HG02798 (cell line): ENCODE measurements at regions not wholly inside any gene's neighbourhood (a gene's known extent, or its start where the extent isn't known, plus 50 kb on each side); places are given as distances from the start of the nearest gene placed in this dataset.

Experiments used
- ATAC-seq: cut with Tn5 transposase; IDR thresholded peaks from one replicate; pipeline ENCODE4 v1.9.1; 2021; ENCODE audit warnings: mild to moderate bottlenecking; ENCODE audit not compliant: unreplicated experiment, poor library complexity

- ATAC-seq, result no peak
Observed at GRCh38 chr2:41695198-41696113, 352.4 kb upstream of the PKDCC start.

GRCh38 chr2:41697389-41697788 lies 350.4 kb upstream of the PKDCC start:
- no peak for ATAC-seq

DNA sequence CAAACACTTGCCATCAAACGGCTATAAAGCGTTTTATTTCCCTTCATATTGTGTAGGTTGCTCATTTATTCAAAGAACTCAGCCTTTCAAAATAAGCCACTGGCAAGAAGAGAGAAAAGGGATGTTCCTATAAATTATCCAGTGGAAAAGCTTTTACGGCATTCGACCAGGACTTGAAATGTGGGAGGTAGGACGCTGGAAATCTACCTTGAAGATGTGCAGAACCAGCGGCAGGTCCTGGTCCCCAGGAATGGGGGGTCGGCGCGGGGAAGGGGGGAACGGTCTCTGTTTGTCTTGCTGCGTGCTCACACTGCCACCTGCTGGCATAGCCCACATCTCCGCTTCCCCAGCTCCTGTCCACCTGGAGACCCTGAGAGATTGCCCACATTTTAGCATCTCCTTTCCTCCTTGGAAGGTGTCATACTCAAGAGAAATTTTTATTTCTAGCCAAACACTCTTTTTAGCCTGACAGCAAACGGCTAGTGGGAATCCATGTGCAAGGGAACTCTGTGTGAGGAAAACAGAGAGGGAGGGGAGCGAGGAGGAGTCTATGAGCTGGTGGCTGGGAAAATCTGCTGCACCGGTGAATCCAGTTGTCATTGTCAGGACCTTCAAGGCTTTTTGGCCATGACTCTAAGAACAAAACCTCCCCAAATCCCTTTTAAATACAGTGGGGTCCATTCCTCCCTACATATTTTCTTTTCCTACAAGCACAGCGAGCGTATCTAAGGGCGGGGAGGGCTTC lies 349.0 kb upstream of the PKDCC start:
- peak; percentile 46 for ATAC-seq

DNA sequence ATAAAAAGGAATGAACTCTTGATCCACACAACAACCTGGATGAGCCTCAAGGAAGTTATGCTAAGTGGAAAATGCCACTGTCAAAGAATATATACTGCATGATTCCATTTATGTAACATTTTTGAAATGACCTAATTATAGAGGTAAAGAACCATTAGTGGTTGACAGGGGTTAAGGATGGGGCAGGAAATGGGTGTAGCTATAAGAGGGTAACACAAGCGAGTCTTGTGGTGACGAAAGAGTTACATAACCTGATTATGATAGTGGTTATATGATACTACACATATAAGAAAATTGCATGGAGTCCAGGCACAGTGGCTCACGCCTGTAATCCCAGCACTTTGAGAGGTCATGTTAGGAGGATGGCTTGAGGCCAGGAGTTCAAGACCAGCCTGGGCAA lies 346.6 kb upstream of the PKDCC start:
- ATAC-seq, result no peak

DNA sequence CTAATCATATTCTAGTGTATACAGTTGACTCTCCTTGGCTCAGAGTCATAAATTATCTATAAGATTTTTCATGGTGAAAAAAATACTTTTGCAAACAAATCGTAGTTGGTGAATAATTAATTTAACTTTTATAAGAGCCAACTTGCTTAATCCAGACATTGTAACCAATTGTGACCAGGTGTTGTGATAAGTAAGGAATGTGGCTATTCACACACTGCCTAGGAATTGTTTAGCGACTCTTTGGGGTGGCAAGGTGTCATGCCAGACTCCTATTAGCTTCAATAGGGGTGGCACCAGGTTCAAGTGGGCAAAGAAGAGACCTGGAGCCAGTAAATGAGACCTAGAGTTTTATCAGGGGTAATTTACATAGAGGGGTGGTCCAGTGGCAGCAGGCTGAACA lies 344.7 kb upstream of the PKDCC start:
- no peak for ATAC-seq

DNA sequence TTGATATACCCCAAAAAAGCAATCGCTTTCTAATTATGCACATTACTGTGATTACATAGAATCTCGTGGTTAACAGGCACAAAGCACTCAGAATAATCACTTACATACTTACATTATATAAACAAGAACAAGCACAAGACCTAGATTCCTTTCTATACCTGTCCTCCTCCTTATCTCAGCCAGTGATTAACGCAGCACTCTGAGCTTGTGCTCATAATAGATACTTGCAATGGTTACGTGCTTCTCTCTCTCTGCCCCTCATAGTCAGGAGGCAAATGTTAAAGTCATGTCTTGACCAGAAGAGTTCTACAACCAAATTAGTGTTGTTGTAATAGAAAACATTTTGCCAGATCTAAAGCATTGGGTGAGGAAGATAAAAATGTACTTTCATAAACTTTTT lies 342.2 kb upstream of the PKDCC start:
- no peak for ATAC-seq

DNA sequence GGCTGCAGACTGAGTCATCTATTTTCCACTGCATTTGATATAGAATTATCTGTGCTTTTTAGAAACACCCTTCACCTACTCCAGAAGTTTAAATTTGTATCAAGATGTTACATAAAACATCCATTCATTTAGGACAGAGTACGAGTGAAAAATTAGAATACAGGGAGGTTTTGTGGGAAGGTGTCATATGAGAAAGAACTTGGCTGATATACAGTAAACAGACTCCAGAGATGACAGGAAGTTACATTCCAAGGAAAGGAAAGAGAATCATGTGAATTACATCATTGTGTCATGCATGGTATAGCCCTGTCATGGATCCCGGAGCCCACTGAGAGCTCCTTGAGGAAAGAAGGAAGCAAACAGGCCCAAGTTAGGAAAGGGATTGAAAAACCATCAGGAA lies 341.5 kb upstream of the PKDCC start:
- ATAC-seq, result no peak

GRCh38 chr2:41707790-41708451 lies 339.9 kb upstream of the PKDCC start:
- no peak for ATAC-seq

DNA sequence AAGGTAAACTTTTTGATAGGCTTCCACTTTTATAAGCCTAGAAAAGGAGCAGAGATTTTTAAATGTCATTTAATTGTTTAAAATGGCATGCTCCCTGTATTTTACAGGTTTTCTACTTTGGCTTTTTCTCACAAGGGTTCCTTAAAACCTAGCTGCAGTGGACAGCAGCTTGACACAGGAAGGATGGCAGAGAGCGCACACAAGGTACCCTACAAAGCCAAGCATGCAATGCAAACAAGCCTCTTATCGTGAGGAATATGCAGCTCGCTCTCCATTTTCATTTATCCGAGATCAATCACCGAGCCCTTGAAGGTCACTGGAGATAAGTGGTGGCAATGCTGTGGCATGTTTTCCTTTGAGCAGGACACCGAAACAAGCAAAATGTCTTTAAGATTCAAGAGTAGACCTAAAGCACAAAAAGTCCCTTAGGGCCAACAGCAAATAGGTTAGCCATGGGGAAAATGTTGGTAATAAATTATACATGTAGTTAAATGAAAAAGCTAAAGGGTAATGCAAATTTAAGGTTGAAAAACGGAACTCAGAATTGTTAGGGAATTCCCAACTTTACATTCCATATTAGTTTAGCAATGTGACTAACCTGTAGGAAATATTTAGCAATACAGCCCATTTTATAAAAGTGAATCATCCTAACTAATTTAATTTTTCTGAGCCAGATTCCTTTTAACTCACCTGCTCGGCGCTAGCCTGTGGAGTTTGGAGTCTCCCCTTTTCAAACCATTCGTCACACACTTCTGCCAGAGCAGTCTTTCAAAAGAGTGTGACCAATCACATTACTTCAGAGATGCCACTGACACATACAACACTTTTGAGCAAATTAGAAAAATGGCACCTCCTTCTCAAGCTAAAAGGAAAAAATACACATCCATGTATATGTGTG lies 337.9 kb upstream of the PKDCC start:
- peak; percentile 43 for ATAC-seq

DNA sequence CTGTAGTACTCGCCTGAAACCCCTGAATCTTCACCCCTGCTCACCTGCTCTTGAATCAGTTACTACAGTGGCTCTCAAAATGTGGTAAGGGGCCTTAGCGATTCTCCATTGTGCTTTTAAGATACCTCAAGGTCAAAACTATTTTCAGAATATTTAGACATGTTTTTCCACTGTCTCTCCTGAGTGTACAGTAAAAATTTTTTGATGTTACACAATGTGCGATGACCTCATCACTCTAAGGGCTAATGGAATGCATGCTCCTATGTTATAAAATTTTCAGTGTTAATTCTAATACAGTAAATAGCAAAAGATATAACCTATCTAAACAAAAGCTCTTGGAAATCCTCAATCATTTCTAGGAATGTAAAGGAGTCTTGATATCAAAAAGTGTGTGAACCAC lies 336.9 kb upstream of the PKDCC start:
- ATAC-seq, result no peak

- ATAC-seq, result no peak
Observed at GRCh38 chr2:41711736-41712135, 336.1 kb upstream of the PKDCC start.

- ATAC-seq, result no peak
Observed at GRCh38 chr2:41716497-41716896, 331.3 kb upstream of the PKDCC start.

- peak; percentile 31 for ATAC-seq
Observed at GRCh38 chr2:41717839-41718238, 330.0 kb upstream of the PKDCC start.

DNA sequence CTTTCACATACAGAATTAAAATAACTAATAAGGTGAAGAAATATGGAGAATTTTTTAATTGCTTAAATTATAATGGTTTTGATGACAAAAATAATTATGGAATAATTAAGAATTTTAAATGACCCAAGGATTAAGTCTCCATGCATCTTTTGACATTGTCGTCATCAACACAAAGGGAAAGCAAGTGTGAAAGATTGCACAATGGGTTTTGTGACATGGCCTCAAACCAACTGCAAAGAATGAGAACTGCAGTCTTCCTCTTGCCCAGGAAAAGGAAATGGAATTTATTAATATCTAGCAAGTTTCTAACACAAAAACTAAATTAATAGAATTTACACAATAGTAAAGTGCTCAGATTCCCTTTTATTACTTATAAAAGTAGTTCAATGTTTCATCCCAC lies 329.1 kb upstream of the PKDCC start:
- no peak for ATAC-seq

DNA sequence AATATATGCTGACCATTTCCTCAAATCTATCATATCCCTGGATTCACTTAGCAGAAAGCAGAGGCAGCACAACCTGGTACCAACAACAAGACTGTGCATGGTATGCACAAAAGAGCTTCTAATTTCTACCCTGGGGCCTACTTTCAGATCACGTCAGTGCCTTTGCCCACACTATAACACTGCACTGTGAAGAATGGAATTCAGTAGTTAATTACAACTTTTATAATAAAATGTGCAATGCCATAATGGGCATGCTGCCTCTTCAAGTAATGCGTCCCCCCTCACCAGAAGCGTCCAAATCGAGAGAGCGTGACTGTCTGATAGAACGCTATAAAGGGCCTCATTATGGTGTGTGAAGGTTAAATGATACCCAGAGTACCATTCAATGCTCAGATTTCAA lies 328.1 kb upstream of the PKDCC start:
- ATAC-seq, result no peak

- ATAC-seq, result peak; percentile 65
Observed at GRCh38 chr2:41720331-41721251, 327.2 kb upstream of the PKDCC start.

- no peak for ATAC-seq
Observed at GRCh38 chr2:41722668-41723369, 325.0 kb upstream of the PKDCC start.

GRCh38 chr2:41723526-41723925 lies 324.3 kb upstream of the PKDCC start:
- ATAC-seq, result no peak
